Ecto neural progenitor cell (in vitro differentiated cells): ENCODE measurements at regions not wholly inside any gene's neighbourhood (a gene's known extent, or its start where the extent isn't known, plus 50 kb on each side); places are given as distances from the start of the nearest gene placed in this dataset.

ENCODE experiments used
- DNase-seq: peaks from one replicate; pipeline ENCODE4 v3.0.0-alpha.2; 2018; ENCODE audit warnings: low spot score

DNA sequence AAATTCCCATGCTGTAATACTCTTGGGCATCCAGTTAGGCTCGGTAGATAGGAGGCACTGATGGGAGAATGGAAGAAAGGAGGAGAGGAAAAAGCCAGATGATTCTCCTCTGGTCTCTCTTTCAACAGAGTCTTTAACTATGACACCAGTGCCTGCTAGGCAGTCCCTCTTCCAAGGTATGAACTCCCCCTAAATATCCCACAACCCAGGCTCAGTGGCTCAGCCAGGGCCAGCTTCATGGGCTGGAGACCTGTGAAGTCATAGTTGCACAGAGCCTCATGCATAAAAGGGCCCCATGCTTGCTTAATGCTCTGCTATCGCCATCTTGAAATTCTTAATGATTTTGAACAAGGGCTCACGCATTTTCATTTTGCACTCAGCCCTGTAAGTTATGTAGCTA lies 869.2 kb upstream of the GCFC2 start:
- no peak for DNase-seq

DNA sequence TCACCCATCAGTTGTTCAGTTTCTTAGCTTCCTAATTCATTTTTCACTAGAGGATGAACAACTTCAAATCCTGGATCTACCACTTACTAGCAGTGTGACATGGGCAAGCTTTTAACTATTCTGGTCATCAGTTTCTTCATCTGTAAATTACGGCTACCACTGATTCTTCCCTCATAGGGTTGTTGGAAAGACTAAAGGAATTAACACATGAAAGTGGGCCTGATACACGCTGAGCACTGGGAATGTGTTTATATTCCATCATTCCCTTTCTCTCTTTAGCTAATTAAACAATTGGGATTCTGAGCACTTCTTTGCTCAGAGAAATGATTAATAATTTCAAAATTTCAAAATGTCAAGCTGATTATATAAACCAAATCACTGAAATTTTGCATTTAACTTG lies 862.3 kb upstream of the GCFC2 start:
- no peak for DNase-seq

DNA sequence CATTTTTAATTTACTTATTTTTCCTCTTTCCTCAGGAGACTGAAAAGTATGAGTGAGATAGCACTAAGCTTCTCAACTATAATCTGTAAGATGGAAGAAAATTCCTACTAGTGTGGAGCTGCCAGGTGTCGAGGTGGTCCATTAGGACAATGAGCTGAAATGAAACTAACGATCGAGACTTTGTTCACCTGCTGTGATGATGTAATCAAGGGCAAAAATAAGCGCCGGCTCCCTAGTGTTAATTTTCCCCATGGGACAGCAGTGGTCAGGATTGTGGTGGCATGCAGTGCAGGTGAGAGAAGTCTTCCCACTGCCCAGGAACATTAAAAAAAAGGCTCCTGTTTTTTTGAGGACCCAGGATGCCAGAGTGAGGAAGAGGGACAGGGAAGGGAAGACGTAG lies 859.1 kb upstream of the GCFC2 start:
- DNase-seq: no peak

DNA sequence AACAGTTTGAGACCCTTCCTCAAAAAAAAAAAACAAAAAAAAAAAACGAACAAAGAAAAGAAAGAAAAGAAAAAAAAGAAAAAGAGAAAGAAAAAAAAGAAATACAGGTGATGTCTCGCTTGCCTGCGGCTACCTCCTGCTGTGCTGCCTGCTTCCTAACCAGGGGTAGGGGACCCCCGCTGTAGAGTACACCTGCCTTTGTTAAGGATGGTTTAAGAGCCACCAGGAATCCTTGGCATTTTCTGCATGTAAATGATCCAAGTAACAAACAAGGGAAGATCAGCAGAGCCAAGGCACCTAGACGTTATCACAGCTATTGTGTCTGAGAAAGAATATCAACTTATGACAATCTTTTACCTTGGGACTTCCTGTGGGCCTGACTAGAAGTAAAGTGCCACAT lies 856.8 kb upstream of the GCFC2 start:
- no peak for DNase-seq

DNA sequence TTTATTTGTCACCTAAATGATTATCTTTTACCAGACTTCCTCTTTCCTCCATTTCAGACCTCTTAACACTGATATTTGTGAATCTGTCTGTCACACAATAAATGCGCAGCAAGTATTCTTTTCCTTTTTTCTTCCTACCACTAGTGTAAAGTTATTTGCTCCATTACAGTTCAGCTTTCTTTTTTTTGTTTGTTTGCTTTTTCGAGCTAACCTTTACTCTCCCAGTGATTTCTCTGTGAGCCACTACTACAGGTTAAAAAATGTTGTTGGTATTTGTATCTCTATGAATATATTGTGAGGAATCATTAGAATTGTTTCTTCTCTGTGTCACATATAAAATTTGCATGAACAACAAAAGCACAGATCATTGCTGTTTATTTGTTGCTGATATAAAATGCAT lies 854.0 kb upstream of the GCFC2 start:
- DNase-seq: no peak

DNA sequence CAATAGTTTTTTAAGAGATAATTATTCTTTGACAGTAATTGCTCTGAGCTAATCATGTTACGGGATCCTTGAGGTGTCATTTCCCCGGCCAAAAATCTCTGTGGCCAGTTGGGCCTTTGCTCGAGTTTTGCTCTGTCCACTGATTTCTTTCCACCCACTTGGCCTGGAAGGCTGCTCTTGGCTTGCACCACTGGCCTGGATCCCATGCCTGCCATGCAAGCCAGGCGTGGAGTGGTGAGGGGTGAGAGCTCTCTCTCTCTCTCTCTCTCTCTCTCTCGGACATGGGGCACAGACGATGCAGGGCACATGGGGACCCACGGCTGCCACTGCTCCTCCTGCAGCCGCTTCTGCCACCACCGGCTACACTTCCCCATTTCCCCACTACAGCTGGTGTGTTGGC lies 853.0 kb upstream of the GCFC2 start:
- no peak for DNase-seq

DNA sequence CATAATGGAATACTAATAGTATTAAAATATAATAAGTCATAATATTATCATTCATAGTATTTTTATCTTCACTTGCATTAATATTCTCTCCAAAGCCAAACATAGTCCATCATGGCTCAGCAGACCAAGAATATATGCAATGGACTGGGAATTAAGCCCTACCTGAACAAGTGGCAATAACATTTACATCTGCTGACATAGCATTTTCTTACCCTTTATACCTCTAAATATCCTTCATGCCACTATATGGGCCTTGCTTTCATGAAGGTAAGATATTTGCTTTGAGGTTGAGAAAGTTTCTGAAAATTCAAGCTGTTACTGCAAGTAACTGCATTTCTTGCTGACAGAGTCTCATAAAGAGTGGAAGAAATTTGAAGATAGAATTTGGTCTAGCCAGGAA lies 847.4 kb upstream of the GCFC2 start:
- DNase-seq: no peak

DNA sequence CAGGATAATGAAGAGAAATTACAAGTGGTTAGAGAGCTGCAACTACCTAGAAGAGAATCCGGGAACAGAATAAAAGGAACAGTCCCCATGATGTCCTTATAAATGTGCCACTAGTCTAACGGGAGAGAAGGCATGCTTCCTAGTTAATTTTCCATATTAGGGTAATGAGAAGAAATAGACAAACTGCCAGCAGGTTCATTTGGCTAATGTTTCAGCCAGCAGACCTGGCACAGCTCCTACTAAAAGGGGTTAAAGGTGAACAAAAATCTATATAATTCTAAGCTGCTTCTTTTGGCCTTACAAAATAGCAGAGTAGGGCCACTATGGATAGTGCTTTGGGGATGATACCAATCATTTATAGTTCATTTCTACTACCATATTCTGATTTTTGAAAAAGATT lies 845.3 kb upstream of the GCFC2 start:
- DNase-seq: no peak

DNA sequence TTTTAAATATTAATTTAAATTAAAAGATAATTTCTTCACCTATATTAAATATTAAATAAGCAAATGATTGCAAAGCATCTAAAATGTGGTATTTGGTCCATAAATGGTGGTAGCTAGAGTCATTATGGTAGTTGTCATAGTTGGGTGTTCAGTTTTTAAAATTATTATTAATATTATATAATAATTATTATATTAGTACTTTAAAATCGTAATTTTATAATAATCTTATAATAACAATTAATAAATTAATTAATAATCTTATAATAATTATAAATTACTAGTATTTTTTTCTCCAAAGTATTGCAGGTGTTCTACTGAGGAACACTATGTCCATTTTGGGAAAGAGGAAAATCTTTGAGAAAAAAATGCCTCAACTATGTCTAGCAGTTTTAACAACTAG lies 835.5 kb upstream of the GCFC2 start:
- DNase-seq: no peak

DNA sequence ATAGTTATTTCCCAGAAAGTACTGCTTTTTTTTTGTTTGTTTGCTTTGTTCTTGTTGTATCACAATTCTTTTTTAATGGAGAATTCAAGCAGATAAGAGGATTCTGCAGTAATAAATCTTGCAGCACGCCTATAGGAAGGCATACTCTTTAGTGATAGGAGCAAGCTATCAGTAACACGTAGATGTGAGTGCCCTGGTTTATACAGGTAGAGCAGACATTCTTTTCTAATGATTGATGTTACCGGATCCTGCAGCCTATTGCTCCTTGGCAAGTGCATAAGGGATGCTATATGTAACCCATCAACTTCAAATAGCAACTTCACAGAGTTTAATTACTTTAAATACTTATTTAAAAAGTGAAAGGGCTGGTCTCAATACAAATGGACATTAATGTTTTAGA lies 834.2 kb upstream of the GCFC2 start:
- no peak for DNase-seq

DNA sequence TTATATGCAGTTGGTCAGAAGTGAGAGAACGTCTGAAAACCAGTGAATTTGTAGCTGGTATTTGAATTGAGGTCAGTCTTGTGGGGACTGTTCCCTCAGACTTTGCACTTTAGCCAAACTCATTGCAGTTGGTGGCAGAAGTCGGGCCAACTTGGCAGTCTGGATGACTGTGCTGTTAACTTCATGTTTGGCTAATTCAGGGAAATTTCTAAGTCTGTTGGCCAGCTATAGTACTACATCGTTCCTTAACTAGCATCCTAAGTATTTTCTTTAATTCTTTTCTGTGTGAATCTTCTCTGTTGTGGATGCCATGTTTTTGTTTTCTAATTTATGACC lies 806.8 kb upstream of the GCFC2 start:
- no peak for DNase-seq

DNA sequence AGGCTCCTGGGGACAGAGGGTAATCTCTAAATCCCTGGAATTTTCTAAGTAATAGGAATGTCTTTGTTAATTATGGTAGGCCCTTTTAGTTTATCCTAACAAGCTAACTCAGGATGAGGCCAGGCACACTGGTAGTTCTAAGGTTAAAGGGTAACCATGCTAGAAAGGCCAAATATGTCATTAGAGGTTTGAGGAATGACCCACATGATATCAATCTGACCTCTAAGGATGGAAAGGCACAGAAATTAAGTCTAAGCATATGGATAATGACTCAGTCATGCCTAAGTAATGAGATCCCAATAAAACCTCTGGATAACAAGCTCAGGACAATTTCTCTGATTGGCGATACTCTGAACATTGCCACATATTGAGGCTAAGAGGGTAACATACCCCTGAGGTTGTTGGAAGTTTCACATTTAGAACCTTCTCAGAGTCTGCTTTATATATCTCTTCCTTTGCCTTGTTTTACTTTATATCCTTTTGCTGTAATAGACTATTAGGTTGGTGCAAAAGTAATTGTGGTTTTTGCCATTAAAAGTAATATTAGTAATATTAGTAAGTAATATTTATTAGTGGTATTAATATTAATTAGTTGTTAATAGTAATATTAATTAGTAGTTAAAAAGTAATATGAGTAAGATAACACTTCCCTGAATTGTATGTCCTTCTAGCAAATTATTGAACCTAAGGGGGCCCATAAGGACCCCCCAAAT lies 806.3 kb upstream of the GCFC2 start:
- no peak for DNase-seq

DNA sequence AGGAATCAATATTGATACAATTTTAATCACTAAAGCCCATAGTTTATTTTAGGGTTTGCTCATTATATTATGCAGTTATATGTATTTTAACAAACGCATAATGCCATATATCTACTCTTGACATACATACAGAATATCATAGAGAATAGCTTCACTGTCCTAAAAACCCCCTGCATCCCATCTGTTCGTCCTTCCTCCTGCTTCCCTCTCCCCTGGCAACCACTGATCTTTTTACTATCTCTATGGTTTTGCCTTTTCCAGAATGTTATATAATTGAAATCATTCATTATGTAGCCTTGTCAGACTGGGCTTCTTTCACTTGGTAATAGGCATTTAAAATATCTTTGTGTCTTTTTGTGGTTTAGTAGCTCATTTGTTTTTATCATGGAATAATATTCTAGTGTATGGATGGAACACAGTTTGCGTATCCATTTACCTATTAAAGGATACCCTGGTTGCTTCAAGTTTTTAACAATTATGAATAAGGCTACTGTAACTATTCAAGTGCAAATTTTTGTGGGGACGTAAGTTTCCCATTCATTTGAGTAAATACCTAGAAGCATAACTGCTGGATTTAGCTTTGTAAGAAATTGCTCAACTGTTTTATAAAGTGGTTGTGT lies 801.6 kb upstream of the GCFC2 start:
- DNase-seq: no peak

DNA sequence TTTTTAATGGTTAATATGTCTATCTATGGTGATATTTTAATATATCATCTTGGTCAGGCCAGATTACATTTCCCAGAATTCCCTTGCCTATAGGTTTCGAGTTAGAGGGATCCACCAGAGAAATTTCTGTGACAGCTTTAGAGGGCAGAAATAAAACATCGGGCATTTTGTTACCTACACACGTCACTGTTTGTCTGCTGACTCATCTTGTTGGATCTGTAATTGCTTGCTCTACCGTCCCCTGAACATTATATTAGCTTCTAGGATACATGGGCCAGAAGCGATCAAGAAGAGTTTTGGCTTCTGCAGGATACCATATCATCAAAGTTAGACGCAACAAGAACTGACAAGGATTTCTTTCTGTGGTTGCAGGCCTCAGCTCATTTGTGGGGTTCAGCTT lies 795.8 kb upstream of the GCFC2 start:
- DNase-seq: no peak

DNA sequence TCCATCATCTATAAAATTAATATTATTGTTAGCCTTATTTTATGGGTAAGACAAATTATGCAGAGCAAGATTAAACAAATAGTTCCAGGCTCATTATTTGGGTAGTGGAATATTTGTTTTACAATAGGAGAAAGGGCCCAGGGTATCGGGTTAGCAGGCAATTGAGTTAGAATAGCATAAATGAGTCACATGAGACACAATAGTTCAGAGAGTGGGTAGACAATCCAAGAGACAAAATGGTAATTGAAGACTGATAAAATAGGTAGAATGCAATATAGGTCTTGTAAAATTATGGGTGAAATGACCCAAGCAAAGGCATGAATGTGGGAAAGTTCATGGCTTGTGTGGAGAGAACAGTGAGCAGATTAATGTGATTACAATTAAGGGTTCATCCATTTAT lies 790.9 kb upstream of the GCFC2 start:
- DNase-seq: no peak

DNA sequence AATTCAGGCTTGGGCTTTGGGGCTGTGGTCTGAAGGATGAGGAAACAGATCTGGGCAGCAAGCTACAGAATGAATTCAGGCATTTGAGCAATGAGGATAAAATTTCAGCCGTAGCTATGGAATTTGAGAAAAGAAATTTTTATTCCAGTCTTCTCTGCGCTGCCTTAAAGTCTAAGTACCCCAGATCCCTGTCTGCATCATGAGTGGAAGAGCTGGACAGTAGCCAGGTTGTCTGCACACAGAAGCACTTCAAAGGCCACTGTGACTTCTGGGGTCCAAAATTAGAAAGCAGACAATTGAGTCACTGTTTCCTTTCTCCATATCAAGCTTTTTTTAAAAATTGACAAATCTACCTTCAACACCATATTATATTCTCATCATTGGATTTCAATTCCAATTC lies 787.6 kb upstream of the GCFC2 start:
- no peak for DNase-seq

DNA sequence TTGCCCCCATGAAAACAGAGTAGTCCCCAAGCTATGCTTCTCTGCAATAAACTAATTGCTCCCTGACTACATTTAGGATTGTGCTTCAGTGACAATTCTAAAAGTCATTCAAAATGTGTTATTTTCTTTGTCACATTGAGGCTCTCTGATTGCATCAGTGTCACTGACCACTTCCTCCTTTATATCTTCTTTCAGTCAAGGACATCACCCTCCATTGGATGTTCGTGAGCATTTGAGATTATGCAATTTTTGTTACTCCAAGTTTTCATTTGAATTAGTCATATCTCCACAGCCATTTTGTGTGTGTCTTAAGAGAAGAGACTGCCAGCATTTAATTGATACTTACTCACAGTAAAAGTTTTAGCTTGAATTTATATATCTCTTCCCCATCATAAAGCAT lies 780.8 kb upstream of the GCFC2 start:
- DNase-seq: no peak

DNA sequence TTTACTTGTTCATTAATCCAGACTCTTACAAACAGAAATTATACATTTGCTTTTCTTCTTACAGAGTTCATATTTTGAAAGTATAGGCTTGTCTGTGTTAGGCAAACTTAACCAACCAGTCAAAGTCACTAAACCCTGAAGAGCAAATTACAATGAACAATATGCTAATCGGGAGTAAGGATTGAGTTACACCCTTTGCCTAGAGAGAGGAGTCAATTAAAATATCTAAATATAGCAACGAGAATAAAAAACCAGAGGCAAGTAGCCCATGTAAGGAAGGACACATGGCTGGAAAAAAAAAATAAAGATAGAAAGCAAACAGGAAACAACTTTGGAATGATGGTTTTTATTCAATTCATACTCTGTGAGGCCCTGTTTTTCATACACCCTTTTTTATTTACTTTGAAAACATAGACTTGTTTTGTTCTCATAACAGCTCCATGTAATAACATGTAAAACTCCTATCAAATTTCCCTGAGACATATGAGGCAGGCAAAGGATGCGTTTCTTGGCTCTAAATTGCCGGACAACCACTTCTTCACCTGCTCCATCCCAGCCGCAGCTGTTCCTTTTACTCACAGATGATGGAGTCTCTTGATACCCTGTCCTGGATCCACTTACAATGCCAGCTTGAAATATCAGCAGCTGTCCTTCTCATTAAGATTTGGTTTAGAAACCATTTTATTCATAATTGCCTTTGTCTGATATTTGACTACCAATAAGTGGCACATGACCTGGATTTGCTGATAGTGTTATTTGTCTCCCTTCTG lies 767.7 kb upstream of the GCFC2 start:
- no peak for DNase-seq

DNA sequence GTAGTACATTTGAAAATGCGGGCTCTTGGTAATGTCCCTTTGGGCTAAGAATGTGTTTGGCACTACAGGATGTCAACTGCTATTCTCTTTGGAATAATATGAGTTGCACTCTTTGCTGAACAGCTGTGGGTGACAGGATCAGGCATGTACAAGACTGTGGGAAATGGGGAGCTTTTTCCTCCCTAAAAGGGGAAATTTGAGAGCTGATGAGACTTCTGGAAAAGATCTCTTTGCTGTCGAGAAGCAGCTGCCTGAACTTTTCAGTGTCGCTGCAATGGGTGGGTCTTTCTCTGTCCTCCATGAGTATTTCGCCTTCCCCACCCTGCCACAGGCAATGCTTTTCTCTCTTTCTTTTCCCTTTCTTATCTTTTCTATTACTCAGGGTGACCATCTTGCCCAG lies 762.2 kb upstream of the GCFC2 start:
- no peak for DNase-seq

DNA sequence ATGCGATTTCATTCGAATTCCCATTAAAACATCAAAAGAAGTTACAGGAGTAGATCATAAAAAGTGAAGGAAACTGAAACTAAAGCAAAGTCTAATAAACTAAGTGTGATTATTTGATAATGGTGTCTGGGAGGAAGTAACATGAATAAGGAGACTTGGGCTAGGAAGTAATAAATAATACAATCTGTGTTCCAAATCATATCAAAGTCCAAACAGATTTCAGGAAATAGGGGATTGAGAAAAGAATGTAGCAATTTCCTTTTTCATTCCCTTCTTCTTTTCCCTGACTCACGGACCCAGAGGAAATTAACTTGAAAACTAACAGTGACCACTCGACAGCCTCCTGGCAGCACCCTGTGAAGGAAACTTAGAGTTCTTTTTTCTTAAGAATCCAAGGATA lies 758.4 kb upstream of the GCFC2 start:
- no peak for DNase-seq

DNA sequence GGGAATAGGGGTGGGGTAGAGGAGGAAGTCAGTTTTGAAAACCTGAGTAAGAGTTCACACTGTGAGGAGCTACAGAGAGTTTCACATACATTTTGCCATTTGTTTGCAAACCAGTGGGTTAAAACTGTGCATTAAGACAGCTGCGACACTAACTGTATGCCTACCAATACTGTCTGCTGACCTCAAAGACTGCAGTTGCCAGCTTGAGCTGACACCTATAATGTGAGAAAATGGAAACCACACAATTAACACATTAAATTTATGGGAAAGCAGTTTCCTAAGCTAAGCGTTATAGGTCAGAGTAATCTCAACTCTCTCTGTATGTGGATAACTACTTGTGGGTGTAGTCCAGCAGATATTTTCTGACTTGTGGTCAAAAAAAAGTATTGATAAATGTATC lies 756.6 kb upstream of the GCFC2 start:
- no peak for DNase-seq

DNA sequence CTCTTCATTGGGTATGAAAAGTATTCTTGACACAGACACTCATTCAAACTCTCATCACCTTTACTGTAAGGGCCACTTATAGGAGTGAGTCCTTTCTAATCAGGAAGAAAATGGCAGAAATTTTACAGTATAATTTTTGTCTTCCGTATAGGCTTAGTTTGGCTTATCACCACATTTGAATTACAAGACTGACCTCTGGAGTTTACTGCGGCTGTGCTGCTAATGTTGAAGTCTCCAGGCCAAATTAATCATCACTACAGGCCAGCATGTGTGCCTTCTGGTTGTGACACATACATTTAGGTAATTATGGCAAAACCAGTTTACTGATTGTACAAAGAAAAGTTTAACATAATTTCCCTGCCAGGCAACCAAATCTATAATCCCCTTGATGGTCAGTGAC lies 753.6 kb upstream of the GCFC2 start:
- no peak for DNase-seq

DNA sequence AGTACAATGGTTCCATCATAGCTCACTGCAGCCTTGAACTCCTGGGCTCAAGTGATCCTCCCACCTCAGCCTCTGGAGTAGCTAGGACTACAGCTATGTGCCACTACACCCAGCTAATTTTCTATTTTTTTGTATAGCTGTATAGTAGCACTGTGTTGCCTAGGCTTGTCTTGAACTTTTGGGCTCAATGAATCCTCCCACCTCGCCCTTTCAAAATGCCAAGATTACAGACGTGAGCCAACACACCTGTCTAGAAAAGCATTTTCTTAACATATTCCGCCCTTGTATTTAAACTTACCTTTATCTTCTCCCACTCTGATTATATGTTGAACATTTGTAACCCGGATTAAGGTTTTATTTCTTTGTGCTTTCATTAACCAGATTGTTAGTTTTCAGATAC lies 750.7 kb upstream of the GCFC2 start:
- DNase-seq: no peak

DNA sequence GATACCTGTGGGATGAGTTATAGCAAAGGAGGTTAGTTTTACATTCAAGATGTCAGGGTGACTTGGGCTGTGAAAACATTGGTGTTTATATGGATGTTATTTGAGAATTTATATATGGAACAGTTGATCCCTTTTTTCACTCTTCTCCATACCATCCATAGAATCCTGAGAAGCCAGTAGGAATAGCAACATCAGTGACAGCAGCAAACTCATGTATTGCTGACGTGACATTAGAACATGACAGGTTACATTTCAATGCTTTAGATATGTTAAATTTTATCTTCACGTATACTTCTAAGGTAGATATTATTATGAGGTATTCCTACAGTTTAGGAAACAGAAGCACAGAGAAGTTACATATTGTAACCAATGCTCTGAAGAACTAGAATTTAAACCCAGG lies 745.2 kb upstream of the GCFC2 start:
- no peak for DNase-seq
